HG02798 (cell line): ENCODE measurements at regions not wholly inside any gene's neighbourhood (a gene's known extent, or its start where the extent isn't known, plus 50 kb on each side); places are given as distances from the start of the nearest gene placed in this dataset.
"Not testable (repeated sequence)": the region's sequence is repeated elsewhere in the genome, so short reads cannot be mapped to it uniquely, and the experiment has no call there.

Experiments used
- ATAC-seq: cut with Tn5 transposase; IDR thresholded peaks from one replicate; pipeline ENCODE4 v1.9.1; 2021; ENCODE audit warnings: mild to moderate bottlenecking; ENCODE audit not compliant: unreplicated experiment, poor library complexity

- ATAC-seq: no peak
Observed at GRCh38 chr14:37830271-37830670, 234.8 kb downstream of the TTC6 start.

- no peak for ATAC-seq
Observed at GRCh38 chr14:37834275-37834674, 238.8 kb downstream of the TTC6 start.

GRCh38 chr14:37838778-37839177 is 243.3 kb downstream of the TTC6 start:
- not testable (repeated sequence) for ATAC-seq

GRCh38 chr14:37841039-37841438 is 245.6 kb downstream of the TTC6 start:
- not testable (repeated sequence) for ATAC-seq

- ATAC-seq: no peak
Observed at GRCh38 chr14:37842106-37842505, 246.7 kb downstream of the TTC6 start.

GRCh38 chr14:37843954-37844607 is 248.7 kb downstream of the TTC6 start:
- ATAC-seq: no peak

GRCh38 chr14:37844614-37845013 is 249.2 kb downstream of the TTC6 start:
- no peak for ATAC-seq

GRCh38 chr14:37848985-37849621 is 253.7 kb downstream of the TTC6 start:
- ATAC-seq: no peak

- no peak for ATAC-seq
Observed at GRCh38 chr14:37851054-37851453, 255.6 kb downstream of the TTC6 start.

GRCh38 chr14:37855871-37856270 is 260.4 kb downstream of the TTC6 start:
- ATAC-seq: no peak

GRCh38 chr14:37857774-37858266 is 262.4 kb downstream of the TTC6 start:
- ATAC-seq: no peak

- ATAC-seq: no peak
Observed at GRCh38 chr14:37858733-37859132, 263.3 kb downstream of the TTC6 start.

- ATAC-seq: no peak
Observed at GRCh38 chr14:37859177-37859576, 263.7 kb downstream of the TTC6 start.

GRCh38 chr14:37862263-37862662 is 266.8 kb downstream of the TTC6 start:
- no peak for ATAC-seq

- no peak for ATAC-seq
Observed at GRCh38 chr14:37864128-37864527, 268.7 kb downstream of the TTC6 start.

- no peak for ATAC-seq
Observed at GRCh38 chr14:37864861-37865718, 269.7 kb downstream of the TTC6 start.

- ATAC-seq: no peak
Observed at GRCh38 chr14:37865719-37866549, 270.5 kb downstream of the TTC6 start.

GRCh38 chr14:37869633-37870032 is 274.2 kb downstream of the TTC6 start:
- no peak for ATAC-seq

GRCh38 chr14:37870170-37870569 is 274.7 kb downstream of the TTC6 start:
- no peak for ATAC-seq

GRCh38 chr14:37870632-37871346 is 275.4 kb downstream of the TTC6 start:
- ATAC-seq: no peak
